ENCODE measurements at regions not wholly inside any gene's neighbourhood (a gene's known extent, or its start where the extent isn't known, plus 50 kb on each side); places are given as distances from the start of the nearest gene placed in this dataset.
"Not testable (repeated sequence)": the region's sequence is repeated elsewhere in the genome, so short reads cannot be mapped to it uniquely, and the experiment has no call there.

DNA sequence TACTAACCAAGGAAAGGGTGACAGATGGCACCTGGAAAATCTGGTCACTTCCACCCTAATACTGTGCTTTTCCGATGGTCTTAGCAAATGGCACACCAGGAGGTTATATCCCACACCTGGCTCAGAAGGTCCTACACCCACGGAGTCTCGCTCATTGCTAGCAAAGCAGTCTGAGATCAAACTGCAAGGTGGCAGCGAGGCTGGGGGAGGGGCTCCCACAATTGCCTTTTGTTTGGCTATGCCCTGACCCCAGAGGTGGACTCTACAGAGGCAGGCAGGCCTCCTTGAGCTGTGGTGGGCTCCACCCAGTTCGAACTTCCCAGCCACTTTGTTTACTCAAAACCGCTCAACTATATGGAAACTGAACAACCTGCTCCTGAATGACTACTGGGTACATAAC is 50.3 kb upstream of the UGT2B15 start:
- ATAC-seq (ENCODE audit: poor library complexity); intact Hi-C loops (cut with DNase I, micrococcal nuclease); H3K9me3 Mint-ChIP-seq; H3K4me3 ChIP-seq (ENCODE audit: low read length); H3K36me3 Mint-ChIP-seq (ENCODE audit: low read depth); H3K27ac Mint-ChIP-seq; DNase-seq; CTCF ChIA-PET; H3K4me3 Mint-ChIP-seq; H3K27ac ChIP-seq (ENCODE audit: low read depth in 1 of 2, low read length in 2 of 2); H3K27me3 ChIP-seq (ENCODE audit: control insufficient read depth in 1 of 2, insufficient read depth in 2 of 2, low read length in 2 of 2); POLR2A ChIA-PET; H3K27me3 Mint-ChIP-seq; H3K4me1 ChIP-seq (ENCODE audit: insufficient read depth, low read length); H3K36me3 ChIP-seq (ENCODE audit: insufficient read depth, low read length); H3K4me1 Mint-ChIP-seq (ENCODE audit: low read depth); H3K9me3 ChIP-seq (ENCODE audit: control insufficient read depth in 1 of 2, insufficient read depth in 1 of 2, low read length in 2 of 2): not testable (repeated sequence)

GRCh38 chr4:68724426-68724825 is 54.0 kb upstream of the UGT2B15 start:
- H3K27ac ChIP-seq (ENCODE audit: low read depth in 1 of 2, low read length in 2 of 2), result no peak overlapping the region
- no peaks in the 10 kb centered on the region for H3K9me3 Mint-ChIP-seq
- H3K27me3 Mint-ChIP-seq, result no peaks in the 10 kb centered on the region
- CTCF ChIA-PET, result no interaction called here
- no peaks in the 10 kb centered on the region for H3K4me1 ChIP-seq (ENCODE audit: insufficient read depth, low read length)
- intact Hi-C loops (cut with DNase I, micrococcal nuclease), result no loop called here
- H3K27me3 ChIP-seq (ENCODE audit: control insufficient read depth in 1 of 2, insufficient read depth in 2 of 2, low read length in 2 of 2), result no peaks in the 10 kb centered on the region
- no peak overlapping the region for H3K4me3 ChIP-seq (ENCODE audit: low read length)
- no peak overlapping the region for H3K4me3 Mint-ChIP-seq
- H3K36me3 ChIP-seq (ENCODE audit: insufficient read depth, low read length), result no peaks in the 10 kb centered on the region
- TF ChIP-seq, protein P1, sequence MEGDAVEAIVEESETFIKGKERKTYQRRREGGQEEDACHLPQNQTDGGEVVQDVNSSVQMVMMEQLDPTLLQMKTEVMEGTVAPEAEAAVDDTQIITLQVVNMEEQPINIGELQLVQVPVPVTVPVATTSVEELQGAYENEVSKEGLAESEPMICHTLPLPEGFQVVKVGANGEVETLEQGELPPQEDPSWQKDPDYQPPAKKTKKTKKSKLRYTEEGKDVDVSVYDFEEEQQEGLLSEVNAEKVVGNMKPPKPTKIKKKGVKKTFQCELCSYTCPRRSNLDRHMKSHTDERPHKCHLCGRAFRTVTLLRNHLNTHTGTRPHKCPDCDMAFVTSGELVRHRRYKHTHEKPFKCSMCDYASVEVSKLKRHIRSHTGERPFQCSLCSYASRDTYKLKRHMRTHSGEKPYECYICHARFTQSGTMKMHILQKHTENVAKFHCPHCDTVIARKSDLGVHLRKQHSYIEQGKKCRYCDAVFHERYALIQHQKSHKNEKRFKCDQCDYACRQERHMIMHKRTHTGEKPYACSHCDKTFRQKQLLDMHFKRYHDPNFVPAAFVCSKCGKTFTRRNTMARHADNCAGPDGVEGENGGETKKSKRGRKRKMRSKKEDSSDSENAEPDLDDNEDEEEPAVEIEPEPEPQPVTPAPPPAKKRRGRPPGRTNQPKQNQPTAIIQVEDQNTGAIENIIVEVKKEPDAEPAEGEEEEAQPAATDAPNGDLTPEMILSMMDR (IDR thresholded peaks at IDR 0.05), result no peak
- H3K4me1 Mint-ChIP-seq (ENCODE audit: low read depth), result no peaks in the 10 kb centered on the region
- POLR2A ChIA-PET, result no interaction called here
- DNase-seq, result no peak
- peaks cover 0 to 9% of the 10 kb centered on the region in 2 experiments for H3K9me3 ChIP-seq (ENCODE audit: control insufficient read depth in 1 of 2, insufficient read depth in 1 of 2, low read length in 2 of 2)
- H3K27ac Mint-ChIP-seq, result no peak overlapping the region
- no peak for ATAC-seq (ENCODE audit: poor library complexity)
- H3K36me3 Mint-ChIP-seq (ENCODE audit: low read depth), result no peaks in the 10 kb centered on the region

GRCh38 chr4:68724922-68725321 is 54.5 kb upstream of the UGT2B15 start:
- no peak overlapping the region for H3K4me3 Mint-ChIP-seq
- peaks cover 0 to 9% of the 10 kb centered on the region in 2 experiments for H3K9me3 ChIP-seq (ENCODE audit: control insufficient read depth in 1 of 2, insufficient read depth in 1 of 2, low read length in 2 of 2)
- TF ChIP-seq, protein P1 (IDR thresholded peaks at IDR 0.05), result no peak
- H3K4me3 ChIP-seq (ENCODE audit: low read length), result no peak overlapping the region
- no peaks in the 10 kb centered on the region for H3K27me3 ChIP-seq (ENCODE audit: control insufficient read depth in 1 of 2, insufficient read depth in 2 of 2, low read length in 2 of 2)
- ATAC-seq (ENCODE audit: poor library complexity), result no peak
- H3K27ac ChIP-seq (ENCODE audit: low read depth in 1 of 2, low read length in 2 of 2), result no peak overlapping the region
- ChIA-PET CTCF (no interaction called here), POLR2A (no interaction called here)
- intact Hi-C loops (cut with DNase I, micrococcal nuclease), result no loop called here
- no peak for DNase-seq
- no peaks in the 10 kb centered on the region for H3K36me3 Mint-ChIP-seq (ENCODE audit: low read depth)
- no peaks in the 10 kb centered on the region for H3K27me3 Mint-ChIP-seq
- H3K4me1 Mint-ChIP-seq (ENCODE audit: low read depth), result no peaks in the 10 kb centered on the region
- no peaks in the 10 kb centered on the region for H3K9me3 Mint-ChIP-seq
- no peaks in the 10 kb centered on the region for H3K36me3 ChIP-seq (ENCODE audit: insufficient read depth, low read length)
- H3K4me1 ChIP-seq (ENCODE audit: insufficient read depth, low read length), result no peaks in the 10 kb centered on the region
- H3K27ac Mint-ChIP-seq, result no peak overlapping the region

GRCh38 chr4:68732653-68733466 is 62.4 kb upstream of the UGT2B15 start:
- Mint-ChIP-seq H3K9me3 (no peaks in the 10 kb centered on the region), H3K27me3 (no peaks in the 10 kb centered on the region), H3K4me1 (ENCODE audit: low read depth) (no peaks in the 10 kb centered on the region), H3K36me3 (ENCODE audit: low read depth) (no peaks in the 10 kb centered on the region), H3K4me3 (no peak overlapping the region), H3K27ac (no peak overlapping the region)
- ChIA-PET CTCF (no interaction called here), POLR2A (no interaction called here)
- H3K27me3 ChIP-seq (ENCODE audit: control insufficient read depth in 1 of 2, insufficient read depth in 2 of 2, low read length in 2 of 2), result no peaks in the 10 kb centered on the region
- TF ChIP-seq, protein P1 (IDR thresholded peaks at IDR 0.05), result no peak
- DNase-seq (no peak), ATAC-seq (ENCODE audit: poor library complexity) (no peak)
- no peak overlapping the region for H3K4me3 ChIP-seq (ENCODE audit: low read length)
- intact Hi-C loops (cut with DNase I, micrococcal nuclease), result no loop called here
- no peak overlapping the region for H3K27ac ChIP-seq (ENCODE audit: low read depth in 1 of 2, low read length in 2 of 2)
- H3K4me1 ChIP-seq (ENCODE audit: insufficient read depth, low read length), result no peaks in the 10 kb centered on the region
- H3K36me3 ChIP-seq (ENCODE audit: insufficient read depth, low read length), result no peaks in the 10 kb centered on the region
- H3K9me3 ChIP-seq (ENCODE audit: control insufficient read depth in 1 of 2, insufficient read depth in 1 of 2, low read length in 2 of 2), result no peaks in the 10 kb centered on the region
